H1 (cell line): ENCODE measurements at regions not wholly inside any gene's neighbourhood (a gene's known extent, or its start where the extent isn't known, plus 50 kb on each side); places are given as distances from the start of the nearest gene placed in this dataset.

ENCODE experiments used
- CHD2 ChIP-seq: IDR thresholded peaks from 2 replicates; pipeline ENCODE4 v1.6.1; 2012; ENCODE audit warnings: low read length, improper control_type of control experiment
- CREB1 ChIP-seq: IDR thresholded peaks from 2 replicates; pipeline ENCODE4 v1.6.1; 2012; ENCODE audit warnings: inconsistent platforms
- FOSL1 ChIP-seq: IDR thresholded peaks from 2 replicates; pipeline ENCODE4 v1.6.1; 2011; ENCODE audit warnings: mild to moderate bottlenecking, low read depth, low read length, moderate library complexity; ENCODE audit not compliant: insufficient read depth
- GTF2F1 ChIP-seq: IDR thresholded peaks from 2 replicates; pipeline ENCODE4 v1.6.1; 2012; ENCODE audit warnings: low read depth, low read length, improper control_type of control experiment, borderline replicate concordance
- KDM4A ChIP-seq: IDR thresholded peaks from one replicate; pipeline ENCODE4 v1.7.1; 2012; ENCODE audit warnings: low read depth, mild to moderate bottlenecking, moderate library complexity, low read length, inconsistent platforms; ENCODE audit not compliant: severe bottlenecking
- NRF1 ChIP-seq: IDR thresholded peaks from 2 replicates; pipeline ENCODE4 v1.6.1; 2011; ENCODE audit warnings: mild to moderate bottlenecking, low read depth, low read length, improper control_type of control experiment
- PHF8 ChIP-seq: fragments of 200-600 bp; sonication (generic); conservative IDR thresholded peaks from 2 replicates; pipeline ENCODE4 v1.7.1; 2012; ENCODE audit warnings: low read depth, mild to moderate bottlenecking, inconsistent platforms, low read length, moderate library complexity
- POLR2A ChIP-seq, 2 experiments: IDR thresholded peaks; 1 replicate in 1 of 2; 2 replicates in 1 of 2; pipeline ENCODE4 v1.6.1; 2011; ENCODE audit warnings: low read depth in 2 of 2, low read length in 2 of 2, mild to moderate bottlenecking in 2 of 2; ENCODE audit errors: control extremely low read depth in 1 of 2
- RAD21 ChIP-seq, 2 experiments: IDR thresholded peaks in 1 of 2; conservative IDR thresholded peaks in 1 of 2; 2 replicates each; pipeline ENCODE4 v1.6.1; 2011; ENCODE audit warnings: low read depth in 2 of 2, low read length in 2 of 2, improper control_type of control experiment in 1 of 2, inconsistent platforms in 1 of 2, mild to moderate bottlenecking in 1 of 2, moderate library complexity in 1 of 2
- RFX5 ChIP-seq: IDR thresholded peaks from 2 replicates; pipeline ENCODE4 v1.6.1; 2011; ENCODE audit warnings: low read depth, low read length, improper control_type of control experiment, borderline replicate concordance
- RNF2 ChIP-seq: fragments of 200-900, 300-1000 bp; sonication (generic); IDR thresholded peaks from 2 replicates; pipeline ENCODE4 v1.7.1; 2016; ENCODE audit warnings: borderline replicate concordance, low read depth, mild to moderate bottlenecking, antibody characterized with exemption, low read length; ENCODE audit not compliant: poor library complexity, severe bottlenecking; ENCODE audit errors: missing control alignments
- SRF ChIP-seq: IDR thresholded peaks from 2 replicates; pipeline ENCODE4 v1.6.1; 2011; ENCODE audit warnings: mild to moderate bottlenecking, low read depth, low read length, moderate library complexity
- TF ChIP-seq, protein P1 (sequence below), 3 experiments: IDR thresholded peaks; 1 replicate in 2 of 3; 2 replicates in 1 of 3; pipeline versions ENCODE4 v1.5.1 to v1.6.1; 2011; ENCODE audit warnings: low read length in 3 of 3, mild to moderate bottlenecking in 3 of 3, inconsistent platforms in 2 of 3, low read depth in 1 of 3, moderate library complexity in 1 of 3; ENCODE audit not compliant: insufficient read depth in 1 of 3; ENCODE audit errors: control extremely low read depth in 1 of 3

DNA sequence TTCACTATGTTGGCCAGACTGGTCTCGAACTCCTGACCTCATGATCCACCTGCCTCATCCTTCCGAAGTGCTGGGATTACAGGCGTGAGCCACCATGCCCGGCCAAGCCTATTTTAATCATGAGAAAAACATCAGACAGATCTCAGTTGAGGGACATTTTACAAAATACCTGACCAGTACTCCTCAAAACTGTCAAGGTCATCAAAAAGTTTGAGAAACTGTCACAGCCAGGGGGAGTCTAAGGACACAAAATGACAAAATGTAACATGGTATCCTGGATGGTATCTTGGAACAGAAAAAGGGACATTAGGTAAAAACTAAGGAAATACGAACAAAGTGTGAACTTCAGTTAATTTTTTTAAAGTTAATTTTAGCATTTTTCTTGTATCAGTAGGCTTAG lies 219.8 kb upstream of the PPP1R3A start:
- no peak for TF ChIP-seq FOSL1
- no peak for TF ChIP-seq RFX5
- TF ChIP-seq CHD2, result no peak
- no peak for TF ChIP-seq POLR2A (IDR thresholded peaks at IDR 0.05; ENCODE audit: control extremely low read depth in 1 of 2, low read depth in 2 of 2, low read length in 2 of 2)
- TF ChIP-seq, protein P1, sequence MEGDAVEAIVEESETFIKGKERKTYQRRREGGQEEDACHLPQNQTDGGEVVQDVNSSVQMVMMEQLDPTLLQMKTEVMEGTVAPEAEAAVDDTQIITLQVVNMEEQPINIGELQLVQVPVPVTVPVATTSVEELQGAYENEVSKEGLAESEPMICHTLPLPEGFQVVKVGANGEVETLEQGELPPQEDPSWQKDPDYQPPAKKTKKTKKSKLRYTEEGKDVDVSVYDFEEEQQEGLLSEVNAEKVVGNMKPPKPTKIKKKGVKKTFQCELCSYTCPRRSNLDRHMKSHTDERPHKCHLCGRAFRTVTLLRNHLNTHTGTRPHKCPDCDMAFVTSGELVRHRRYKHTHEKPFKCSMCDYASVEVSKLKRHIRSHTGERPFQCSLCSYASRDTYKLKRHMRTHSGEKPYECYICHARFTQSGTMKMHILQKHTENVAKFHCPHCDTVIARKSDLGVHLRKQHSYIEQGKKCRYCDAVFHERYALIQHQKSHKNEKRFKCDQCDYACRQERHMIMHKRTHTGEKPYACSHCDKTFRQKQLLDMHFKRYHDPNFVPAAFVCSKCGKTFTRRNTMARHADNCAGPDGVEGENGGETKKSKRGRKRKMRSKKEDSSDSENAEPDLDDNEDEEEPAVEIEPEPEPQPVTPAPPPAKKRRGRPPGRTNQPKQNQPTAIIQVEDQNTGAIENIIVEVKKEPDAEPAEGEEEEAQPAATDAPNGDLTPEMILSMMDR (IDR thresholded peaks at IDR 0.05; ENCODE audit: control extremely low read depth in 1 of 3, insufficient read depth in 1 of 3, low read depth in 1 of 3, low read length in 3 of 3), result no peak
- peak in 1 of 2 experiments; percentile 9; a peak in 1 of 4 replicates for TF ChIP-seq RAD21 (IDR thresholded peaks at IDR 0.05 in 1 of 2, conservative IDR thresholded peaks at IDR 0.05 in 1 of 2; ENCODE audit: low read depth in 2 of 2, low read length in 2 of 2)
- no peak for TF ChIP-seq PHF8
- TF ChIP-seq NRF1, result no peak
- TF ChIP-seq KDM4A, result no peak
- TF ChIP-seq GTF2F1, result no peak
- TF ChIP-seq RNF2, result no peak
- TF ChIP-seq SRF, result no peak
- no peak for TF ChIP-seq CREB1
